Fibroblast of lung (primary cell): ENCODE measurements at regions not wholly inside any gene's neighbourhood (a gene's known extent, or its start where the extent isn't known, plus 50 kb on each side); places are given as distances from the start of the nearest gene placed in this dataset.

Experiments used
- EZH2 ChIP-seq: IDR thresholded peaks from 2 replicates; pipeline ENCODE4 v1.5.1; 2012; ENCODE audit warnings: low read length, control low read depth, mild to moderate bottlenecking; ENCODE audit errors: missing control alignments
- TF ChIP-seq, protein P1 (sequence below), 2 donors: IDR thresholded peaks in 1 of 2; conservative IDR thresholded peaks in 1 of 2; 1 replicate in 1 of 2; 2 replicates in 1 of 2; pipeline ENCODE4 v1.5.1; 2011 to 2012; ENCODE audit warnings: low read length in 2 of 2, control low read depth in 1 of 2, inconsistent platforms in 1 of 2, low read depth in 1 of 2, mild to moderate bottlenecking in 1 of 2

DNA sequence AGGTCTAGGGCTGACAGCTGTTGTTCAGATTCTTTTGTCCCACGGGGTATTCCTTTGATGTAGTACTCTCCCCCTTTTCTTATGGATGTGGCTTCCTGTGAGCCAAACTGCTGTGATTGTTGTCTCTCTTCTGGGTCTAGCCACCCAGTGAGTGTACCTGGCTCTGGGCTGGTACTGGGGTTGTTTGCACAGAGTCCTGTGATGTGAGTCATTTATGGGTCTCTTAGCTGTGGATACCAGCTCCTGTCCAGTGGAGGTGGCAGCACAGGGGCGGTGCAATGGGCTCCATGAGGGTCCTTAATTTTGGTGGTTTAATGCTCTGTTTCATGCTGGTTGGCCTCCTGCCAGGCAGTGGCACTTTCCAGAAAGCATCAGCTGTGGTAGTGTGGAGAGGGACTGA is 161.3 kb downstream of the CAVIN4 start:
- TF ChIP-seq, protein P1, sequence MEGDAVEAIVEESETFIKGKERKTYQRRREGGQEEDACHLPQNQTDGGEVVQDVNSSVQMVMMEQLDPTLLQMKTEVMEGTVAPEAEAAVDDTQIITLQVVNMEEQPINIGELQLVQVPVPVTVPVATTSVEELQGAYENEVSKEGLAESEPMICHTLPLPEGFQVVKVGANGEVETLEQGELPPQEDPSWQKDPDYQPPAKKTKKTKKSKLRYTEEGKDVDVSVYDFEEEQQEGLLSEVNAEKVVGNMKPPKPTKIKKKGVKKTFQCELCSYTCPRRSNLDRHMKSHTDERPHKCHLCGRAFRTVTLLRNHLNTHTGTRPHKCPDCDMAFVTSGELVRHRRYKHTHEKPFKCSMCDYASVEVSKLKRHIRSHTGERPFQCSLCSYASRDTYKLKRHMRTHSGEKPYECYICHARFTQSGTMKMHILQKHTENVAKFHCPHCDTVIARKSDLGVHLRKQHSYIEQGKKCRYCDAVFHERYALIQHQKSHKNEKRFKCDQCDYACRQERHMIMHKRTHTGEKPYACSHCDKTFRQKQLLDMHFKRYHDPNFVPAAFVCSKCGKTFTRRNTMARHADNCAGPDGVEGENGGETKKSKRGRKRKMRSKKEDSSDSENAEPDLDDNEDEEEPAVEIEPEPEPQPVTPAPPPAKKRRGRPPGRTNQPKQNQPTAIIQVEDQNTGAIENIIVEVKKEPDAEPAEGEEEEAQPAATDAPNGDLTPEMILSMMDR (conservative IDR thresholded peaks at IDR 0.05 in 1 of 2, IDR thresholded peaks at IDR 0.05 in 1 of 2; ENCODE audit: low read depth in 1 of 2, low read length in 2 of 2), result no peak
- no peak for TF ChIP-seq EZH2
